Neural progenitor cell (in vitro differentiated cells): ENCODE measurements at regions not wholly inside any gene's neighbourhood (a gene's known extent, or its start where the extent isn't known, plus 50 kb on each side); places are given as distances from the start of the nearest gene placed in this dataset.

Experiments
- CTCF ChIP-seq: fragments of 200-600 bp; sonication (generic); IDR thresholded peaks from 2 replicates; pipeline ENCODE4 v1.5.1; 2017; ENCODE audit warnings: antibody characterized with exemption, mild to moderate bottlenecking
- EZH2phosphoT487 ChIP-seq: fragments of 200-600 bp; sonication (generic); IDR thresholded peaks from 2 replicates; pipeline ENCODE4 v1.6.1; 2017; ENCODE audit warnings: antibody characterized with exemption

DNA sequence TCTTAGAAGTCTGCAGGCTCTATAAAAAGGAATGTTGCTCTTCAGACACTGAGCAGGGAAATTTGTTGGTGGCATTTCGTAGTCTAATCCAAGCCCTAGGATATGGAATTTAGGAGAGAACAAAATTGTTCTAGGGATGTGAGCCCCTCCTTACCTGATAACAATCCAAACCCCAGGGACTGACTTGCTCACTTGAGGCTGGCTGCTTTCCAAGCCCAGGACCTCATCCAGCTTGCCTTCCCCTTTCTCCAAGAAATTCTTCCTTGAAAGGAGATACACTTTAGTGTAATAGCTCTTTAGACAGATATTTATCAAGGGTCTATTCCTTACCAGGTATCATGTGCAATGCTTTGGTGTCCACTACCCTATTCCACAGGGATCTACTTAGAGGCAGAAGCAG lies 279.8 kb downstream of the C1D start:
- TF ChIP-seq CTCF (no peak), EZH2phosphoT487 (no peak)
